Fibroblast of pulmonary artery (primary cell): ENCODE measurements at regions not wholly inside any gene's neighbourhood (a gene's known extent, or its start where the extent isn't known, plus 50 kb on each side); places are given as distances from the start of the nearest gene placed in this dataset.

Source experiments
- DNase-seq: peaks from one replicate; pipeline ENCODE4 v3.0.0-alpha.2; 2010; ENCODE audit warnings: low read depth
- H3K4me3 ChIP-seq: replicated peaks from 2 replicates; pipeline ENCODE4 v1.5.1; 2011; ENCODE audit warnings: low read depth, mild to moderate bottlenecking, control low read depth, low read length, moderate library complexity
- TF ChIP-seq, protein P1 (sequence below): IDR thresholded peaks from 2 replicates; pipeline ENCODE4 v1.5.1; 2011; ENCODE audit warnings: mild to moderate bottlenecking, control low read depth, low read length, inconsistent platforms; ENCODE audit errors: missing control alignments

DNA sequence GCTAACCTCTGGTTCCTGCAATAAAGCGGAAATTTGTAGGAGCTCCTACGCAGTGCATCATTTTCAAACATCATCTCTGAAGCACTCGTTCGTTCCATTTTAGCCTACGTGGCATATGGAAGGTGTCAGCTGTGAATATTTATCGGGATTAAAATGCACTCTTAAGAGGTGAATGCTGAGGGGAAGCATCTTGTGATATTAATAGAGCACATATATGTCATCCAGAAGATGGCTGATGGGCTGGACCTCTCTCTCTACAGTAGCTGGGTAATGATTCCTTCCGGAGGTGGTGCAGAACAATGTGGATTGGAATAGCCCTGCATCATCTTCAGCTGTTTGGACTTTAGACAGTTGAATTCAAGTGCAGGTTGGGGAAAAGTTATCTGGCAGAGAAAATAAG, 478.7 kb downstream of the DMAC1 start:
- no peak overlapping the region for H3K4me3 ChIP-seq
- DNase-seq, result no peak
- TF ChIP-seq, protein P1, sequence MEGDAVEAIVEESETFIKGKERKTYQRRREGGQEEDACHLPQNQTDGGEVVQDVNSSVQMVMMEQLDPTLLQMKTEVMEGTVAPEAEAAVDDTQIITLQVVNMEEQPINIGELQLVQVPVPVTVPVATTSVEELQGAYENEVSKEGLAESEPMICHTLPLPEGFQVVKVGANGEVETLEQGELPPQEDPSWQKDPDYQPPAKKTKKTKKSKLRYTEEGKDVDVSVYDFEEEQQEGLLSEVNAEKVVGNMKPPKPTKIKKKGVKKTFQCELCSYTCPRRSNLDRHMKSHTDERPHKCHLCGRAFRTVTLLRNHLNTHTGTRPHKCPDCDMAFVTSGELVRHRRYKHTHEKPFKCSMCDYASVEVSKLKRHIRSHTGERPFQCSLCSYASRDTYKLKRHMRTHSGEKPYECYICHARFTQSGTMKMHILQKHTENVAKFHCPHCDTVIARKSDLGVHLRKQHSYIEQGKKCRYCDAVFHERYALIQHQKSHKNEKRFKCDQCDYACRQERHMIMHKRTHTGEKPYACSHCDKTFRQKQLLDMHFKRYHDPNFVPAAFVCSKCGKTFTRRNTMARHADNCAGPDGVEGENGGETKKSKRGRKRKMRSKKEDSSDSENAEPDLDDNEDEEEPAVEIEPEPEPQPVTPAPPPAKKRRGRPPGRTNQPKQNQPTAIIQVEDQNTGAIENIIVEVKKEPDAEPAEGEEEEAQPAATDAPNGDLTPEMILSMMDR, result no peak

- TF ChIP-seq, protein P1, result no peak
- H3K4me3 ChIP-seq, result no peak overlapping the region
- DNase-seq, result peak; percentile 89
Observed at GRCh38 chr9:7320139-7320538, 479.4 kb downstream of the DMAC1 start.

DNA sequence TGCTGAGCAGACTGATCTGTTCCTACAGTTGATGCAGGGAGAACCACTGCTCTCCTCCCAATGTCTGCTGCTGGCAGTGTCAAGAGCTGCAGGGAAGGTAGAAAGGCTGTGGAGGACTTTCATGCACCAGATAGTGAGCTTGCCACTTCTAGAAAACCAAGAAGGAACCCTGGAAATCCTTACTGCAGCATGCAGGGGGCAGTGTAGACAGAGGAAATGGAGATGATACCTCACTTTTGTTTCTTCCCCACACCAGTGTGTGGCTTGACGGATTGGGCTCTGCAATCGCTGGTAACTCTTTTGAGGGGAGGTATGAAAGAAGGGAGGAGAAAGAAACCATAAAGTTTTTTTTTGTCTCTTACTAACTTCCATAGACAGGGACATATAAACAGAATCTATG, 480.7 kb downstream of the DMAC1 start:
- no peak overlapping the region for H3K4me3 ChIP-seq
- TF ChIP-seq, protein P1, result no peak
- DNase-seq, result no peak

GRCh38 chr9:7316967-7317366, 482.6 kb downstream of the DMAC1 start:
- no peak for DNase-seq
- no peak overlapping the region for H3K4me3 ChIP-seq
- TF ChIP-seq, protein P1, result no peak

DNA sequence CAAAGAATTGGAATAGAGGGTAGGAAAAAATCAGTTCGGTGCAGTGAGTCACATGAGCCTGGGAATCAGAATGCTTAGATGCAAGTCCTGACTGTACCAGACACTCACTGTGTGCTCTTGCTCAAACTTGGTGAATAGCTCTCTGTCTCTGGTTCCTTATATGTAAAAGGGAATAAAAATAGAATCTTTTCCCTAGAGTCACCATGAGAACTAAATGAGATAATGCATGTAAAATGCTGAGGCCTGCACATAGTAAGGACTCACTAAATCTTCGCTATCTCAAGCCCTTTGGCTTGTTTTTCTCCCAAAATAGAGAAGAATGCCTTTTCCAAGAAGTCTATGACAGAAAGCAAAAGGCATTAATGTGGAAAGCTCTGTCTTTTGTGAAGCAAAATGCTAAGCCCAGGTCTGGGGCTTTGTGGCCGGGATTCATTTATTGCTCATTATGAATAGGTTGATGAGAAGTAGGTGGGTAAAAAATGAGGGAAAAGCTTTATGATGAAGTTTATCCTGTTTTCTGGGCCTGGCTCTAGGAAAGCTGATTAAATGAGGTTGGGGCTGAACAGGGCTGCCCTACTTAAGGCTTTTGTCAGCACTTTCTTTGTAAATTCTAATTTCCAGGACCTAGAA, 483.3 kb downstream of the DMAC1 start:
- TF ChIP-seq, protein P1, result no peak
- peak; percentile 67 for DNase-seq
- H3K4me3 ChIP-seq, result no peak overlapping the region

GRCh38 chr9:7315746-7316145, 483.8 kb downstream of the DMAC1 start:
- no peak overlapping the region for H3K4me3 ChIP-seq
- DNase-seq, result peak; percentile 61
- TF ChIP-seq, protein P1, result no peak

GRCh38 chr9:7315116-7315515, 484.5 kb downstream of the DMAC1 start:
- H3K4me3 ChIP-seq, result no peak overlapping the region
- DNase-seq, result no peak
- TF ChIP-seq, protein P1, result no peak
